ENCODE measurements at regions not wholly inside any gene's neighbourhood (a gene's known extent, or its start where the extent isn't known, plus 50 kb on each side); places are given as distances from the start of the nearest gene placed in this dataset.

- Histone ChIP-seq H2AFZ (ENCODE audit: low read depth, low read length, poor library complexity, severe bottlenecking) (no peak overlapping the region), H4K20me1 (ENCODE audit: insufficient read depth) (no peaks in the 10 kb centered on the region), H3K9me3 (ENCODE audit: control insufficient read depth in 1 of 2, insufficient read depth in 1 of 2, low read depth in 1 of 2, low read length in 2 of 2) (peaks cover under 1 to 2% of the 10 kb centered on the region in 2 experiments; a peak in 2 of 4 replicates), H3K27ac (ENCODE audit: low read depth, low read length) (no peak overlapping the region), H3K27me3 (ENCODE audit: insufficient read depth, low read length) (no peaks in the 10 kb centered on the region), H3K36me3 (ENCODE audit: control insufficient read depth in 1 of 2, insufficient read depth in 2 of 2, low read length in 2 of 2) (no peaks in the 10 kb centered on the region), H3K4me1 (ENCODE audit: control insufficient read depth in 1 of 2, insufficient read depth in 2 of 2, low read length in 2 of 2) (no peaks in the 10 kb centered on the region), H3K4me3 (replicated peaks in 1 of 2; ENCODE audit: low read depth in 1 of 2, low read length in 2 of 2) (no peak overlapping the region), H3K9me2 (ENCODE audit: insufficient read depth) (no peaks in the 10 kb centered on the region), H3K79me2 (ENCODE audit: insufficient read depth, low read length) (no peaks in the 10 kb centered on the region), H3K9ac (ENCODE audit: low read length) (no peak overlapping the region), H3K4me2 (ENCODE audit: low read length) (no peak overlapping the region)
- no TSS peak for BruUV-seq (replicated peaks)
- TF ChIP-seq CEBPB (IDR thresholded peaks at IDR 0.05; ENCODE audit: low read depth) (no peak), SRF (IDR thresholded peaks at IDR 0.05; ENCODE audit: low read depth) (no peak), EZH2phosphoT487 (IDR thresholded peaks at IDR 0.05; ENCODE audit: borderline replicate concordance) (no peak), ATF3 (IDR thresholded peaks at IDR 0.05) (no peak), YY1 (IDR thresholded peaks at IDR 0.05; ENCODE audit: extremely low read depth, insufficient replicate concordance, low read depth, low read length) (no peak), REST (IDR thresholded peaks at IDR 0.05; ENCODE audit: low read depth) (no peak), ZNF274 (IDR thresholded peaks at IDR 0.05; ENCODE audit: low read depth, low read length) (no peak), TCF7L2 (IDR thresholded peaks at IDR 0.05; ENCODE audit: borderline replicate concordance, extremely low read depth, insufficient read depth, insufficient read length) (no peak), SIN3A (IDR thresholded peaks at IDR 0.05; ENCODE audit: low read depth) (no peak), ZBTB33 (IDR thresholded peaks at IDR 0.05; ENCODE audit: extremely low read depth, insufficient replicate concordance, low read length) (no peak), ELF1 (IDR thresholded peaks at IDR 0.05; ENCODE audit: borderline replicate concordance, low read depth) (no peak), POLR2AphosphoS5 (IDR thresholded peaks at IDR 0.05; ENCODE audit: low read depth, low read length) (no peak), POLR2A (IDR thresholded peaks at IDR 0.05; ENCODE audit: borderline replicate concordance, extremely low read depth, insufficient read depth, insufficient read length) (no peak), EGR1 (IDR thresholded peaks at IDR 0.05; ENCODE audit: low read depth) (no peak)
- ATAC-seq (no peak), DNase-seq (ENCODE audit: low read depth, low spot score) (no peak)
- POLR2A ChIA-PET = no interaction called here
- CTCF ChIA-PET = no interaction called here
- intact Hi-C loops (cut with micrococcal nuclease) = no loop called here
- RAD21 ChIA-PET (ENCODE audit: low non-redundant PET in 1 of 2, low total read pairs in 2 of 2, uncharacterized antibody in 2 of 2, unreplicated experiment in 2 of 2) = no interaction called here
Measured at GRCh38 chr1:119204197-119204960, 63.9 kb upstream of the WARS2 start.

Measured in HCT116 (cell line).